PC-3 (cell line): ENCODE measurements at regions not wholly inside any gene's neighbourhood (a gene's known extent, or its start where the extent isn't known, plus 50 kb on each side); places are given as distances from the start of the nearest gene placed in this dataset.

Source experiments
- EZH2phosphoT487 ChIP-seq: fragments of 300-600 bp; sonication (generic); IDR thresholded peaks from 2 replicates; pipeline ENCODE4 v1.6.1; 2018; ENCODE audit warnings: mild to moderate bottlenecking, antibody characterized with exemption, low read length, borderline replicate concordance
- TF ChIP-seq, protein P1 (sequence below): fragments of 300-600 bp; sonication (generic); conservative IDR thresholded peaks from 2 replicates; pipeline ENCODE4 v1.5.1; 2017; ENCODE audit warnings: antibody characterized with exemption, low read depth, mild to moderate bottlenecking, low read length

DNA sequence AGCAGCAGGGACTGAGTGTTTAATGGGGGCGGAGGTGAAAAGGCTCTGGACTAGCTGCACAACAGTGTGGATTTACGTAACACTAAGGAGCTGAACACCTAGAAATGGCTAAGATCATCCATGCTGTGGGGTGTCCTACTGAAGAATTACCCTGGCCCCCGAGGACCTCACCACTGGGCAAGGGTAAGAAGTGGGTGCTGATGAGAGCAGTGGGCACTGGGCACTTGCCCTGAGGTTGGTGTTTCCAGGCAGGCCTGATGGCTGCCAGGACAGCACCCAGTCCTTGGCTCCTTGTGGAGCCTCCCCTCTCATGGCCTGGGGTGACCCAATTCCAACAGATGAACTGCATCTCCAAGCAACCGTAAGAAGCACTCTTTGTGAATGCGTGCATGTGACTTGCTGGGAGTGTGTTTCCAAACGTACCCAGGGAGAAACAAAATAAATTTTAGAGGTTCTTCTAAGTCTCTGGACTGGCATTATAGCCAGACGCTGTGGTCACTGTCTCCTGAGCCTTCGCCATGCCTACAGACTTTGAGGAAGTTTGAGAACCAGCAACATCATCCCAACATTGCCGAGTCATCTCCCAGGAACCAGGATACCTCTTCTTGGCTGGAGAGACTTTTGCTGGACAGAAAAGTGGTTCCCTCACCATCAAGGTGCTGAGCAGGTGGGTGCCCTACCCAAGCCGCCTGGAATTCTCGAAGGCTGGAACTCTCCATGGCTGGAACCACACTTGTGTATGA lies 245.9 kb downstream of the ERMARD start:
- TF ChIP-seq, protein P1, sequence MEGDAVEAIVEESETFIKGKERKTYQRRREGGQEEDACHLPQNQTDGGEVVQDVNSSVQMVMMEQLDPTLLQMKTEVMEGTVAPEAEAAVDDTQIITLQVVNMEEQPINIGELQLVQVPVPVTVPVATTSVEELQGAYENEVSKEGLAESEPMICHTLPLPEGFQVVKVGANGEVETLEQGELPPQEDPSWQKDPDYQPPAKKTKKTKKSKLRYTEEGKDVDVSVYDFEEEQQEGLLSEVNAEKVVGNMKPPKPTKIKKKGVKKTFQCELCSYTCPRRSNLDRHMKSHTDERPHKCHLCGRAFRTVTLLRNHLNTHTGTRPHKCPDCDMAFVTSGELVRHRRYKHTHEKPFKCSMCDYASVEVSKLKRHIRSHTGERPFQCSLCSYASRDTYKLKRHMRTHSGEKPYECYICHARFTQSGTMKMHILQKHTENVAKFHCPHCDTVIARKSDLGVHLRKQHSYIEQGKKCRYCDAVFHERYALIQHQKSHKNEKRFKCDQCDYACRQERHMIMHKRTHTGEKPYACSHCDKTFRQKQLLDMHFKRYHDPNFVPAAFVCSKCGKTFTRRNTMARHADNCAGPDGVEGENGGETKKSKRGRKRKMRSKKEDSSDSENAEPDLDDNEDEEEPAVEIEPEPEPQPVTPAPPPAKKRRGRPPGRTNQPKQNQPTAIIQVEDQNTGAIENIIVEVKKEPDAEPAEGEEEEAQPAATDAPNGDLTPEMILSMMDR, result no peak
- no peak for TF ChIP-seq EZH2phosphoT487
